ENCODE measurements at regions not wholly inside any gene's neighbourhood (a gene's known extent, or its start where the extent isn't known, plus 50 kb on each side); places are given as distances from the start of the nearest gene placed in this dataset.

DNA sequence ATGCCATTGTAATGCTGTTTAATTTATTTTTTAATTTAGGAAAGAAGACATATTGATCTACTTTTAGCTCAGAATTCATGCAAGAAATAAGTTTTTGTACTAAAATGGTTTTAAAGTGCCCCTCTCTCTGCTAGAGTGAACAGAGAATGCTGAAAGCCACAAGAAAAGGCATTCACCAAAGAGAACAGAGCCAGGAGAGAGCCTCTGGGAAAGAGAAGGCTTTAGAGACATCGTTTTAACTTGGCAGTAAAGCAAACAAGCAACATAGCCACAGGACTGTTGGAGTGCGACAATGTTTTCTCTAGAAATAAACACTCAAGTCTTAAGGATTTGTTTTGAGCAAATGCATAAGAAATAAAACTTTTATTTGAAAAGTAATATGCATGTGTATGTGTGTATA lies 484.1 kb upstream of the CPEB2 start:
- TF ChIP-seq CTCF (IDR thresholded peaks at IDR 0.05) (no peak), POLR2A (IDR thresholded peaks at IDR 0.05) (no peak), EP300 (IDR thresholded peaks at IDR 0.05) (no peak)

All from tibial nerve (tissue), 4 donors.